Activated CD4-positive, alpha-beta memory T cell treated with anti-CD3 and anti-CD28 coated beads for 36 hours (primary cell): ENCODE measurements at regions not wholly inside any gene's neighbourhood (a gene's known extent, or its start where the extent isn't known, plus 50 kb on each side); places are given as distances from the start of the nearest gene placed in this dataset.
"Not testable (repeated sequence)": the region's sequence is repeated elsewhere in the genome, so short reads cannot be mapped to it uniquely, and the experiment has no call there.

Experiments used
- CTCF ChIA-PET: fragments of 350-600 bp; sonication (Branson Sonifier 250); formaldehyde crosslinking; loops from one replicate; lab custom pipeline; 2021; ENCODE audit warnings: antibody characterized with exemption, inconsistent platforms; lab: Charles Lee
- POLR2A ChIA-PET: fragments of 350-600 bp; sonication (Branson Sonifier 250); formaldehyde crosslinking; loops from one replicate; lab custom pipeline; 2021; ENCODE audit warnings: antibody characterized with exemption; lab: Charles Lee
- DNase-seq: peaks from one replicate; pipeline ENCODE4 v3.0.0-alpha.2; 2020
- H3K27ac Mint-ChIP-seq: one replicate; pipeline ENCODE4 v1.8.0; 2021; ENCODE audit warnings: mixed read lengths
- H3K27me3 Mint-ChIP-seq: one replicate; pipeline ENCODE4 v1.8.0; 2021; ENCODE audit warnings: mixed read lengths
- H3K36me3 Mint-ChIP-seq: one replicate; pipeline ENCODE4 v1.8.0; 2021; ENCODE audit warnings: mixed read lengths
- H3K4me1 Mint-ChIP-seq: one replicate; pipeline ENCODE4 v1.8.0; 2021; ENCODE audit warnings: low read depth, mixed read lengths
- H3K4me3 Mint-ChIP-seq: one replicate; pipeline ENCODE4 v1.8.0; 2021; ENCODE audit warnings: mild to moderate bottlenecking, mixed read lengths
- H3K9me3 Mint-ChIP-seq: one replicate; pipeline ENCODE4 v1.8.0; 2021; ENCODE audit warnings: mixed read lengths
- intact Hi-C: fragments of 100-400 bp; cut with micrococcal nuclease; formaldehyde crosslinking; loops from one replicate; pipeline ENCODE4 v1.15.1; 2023

DNA sequence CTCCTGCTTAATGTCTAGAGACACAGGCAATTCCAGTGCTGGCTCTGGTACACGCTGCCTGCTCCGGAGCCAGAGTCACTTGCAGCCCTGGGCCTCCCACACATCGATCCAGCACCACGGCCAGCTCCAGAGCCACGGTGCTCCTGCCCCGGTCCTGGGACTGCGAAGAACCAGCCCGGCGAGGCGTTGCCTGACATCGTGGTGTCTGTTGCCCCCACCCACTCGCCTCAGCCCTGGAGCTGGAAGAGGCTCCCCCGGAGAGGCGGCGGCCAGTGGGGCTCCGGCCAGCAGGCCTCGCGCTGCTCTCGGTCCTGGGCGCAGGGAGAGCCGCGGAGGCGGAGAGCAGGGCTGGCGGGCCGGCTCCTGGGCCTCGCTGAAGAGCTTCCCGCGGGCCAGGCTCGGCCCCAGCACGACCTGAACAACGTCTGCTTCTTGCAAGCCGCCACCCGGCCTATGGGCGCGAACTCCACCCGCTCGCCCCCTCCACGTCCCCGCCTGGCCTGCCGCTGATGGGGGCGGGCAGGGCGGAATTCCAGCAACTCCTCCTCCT lies 364.8 kb downstream of the CEP170 start:
- Mint-ChIP-seq H3K4me3 (no peak overlapping the region), H3K36me3 (no peaks in the 10 kb centered on the region), H3K4me1 (no peaks in the 10 kb centered on the region), H3K27ac (no peak overlapping the region), H3K9me3 (no peaks in the 10 kb centered on the region), H3K27me3 (peaks cover 9% of the 10 kb centered on the region)
- peak; percentile 11 for DNase-seq
- intact Hi-C loops: no loop called here
- POLR2A ChIA-PET: no interaction called here
- CTCF ChIA-PET: no interaction called here

DNA sequence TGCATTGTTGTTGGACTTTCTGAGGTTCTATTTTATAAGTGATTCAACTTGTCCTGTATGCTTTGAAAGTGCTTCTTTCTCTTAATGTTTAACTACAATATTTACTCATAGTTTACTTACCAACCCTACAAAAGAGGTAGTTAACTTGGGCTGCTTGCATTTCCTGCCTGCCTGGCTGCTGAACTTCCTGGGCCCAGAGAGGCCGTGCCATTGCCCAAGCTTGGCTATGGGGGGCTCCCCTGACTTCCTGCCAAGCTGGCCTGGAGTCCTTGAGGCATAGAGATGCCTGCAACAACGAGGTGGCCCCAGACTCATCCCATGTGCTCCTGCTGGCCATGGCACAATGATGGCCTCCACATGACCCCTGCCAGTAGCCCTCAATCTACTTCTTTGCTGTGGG lies 361.6 kb upstream of the PLD5 start:
- no peaks in the 10 kb centered on the region for H3K4me1 Mint-ChIP-seq
- no peak for DNase-seq
- H3K27ac Mint-ChIP-seq: no peak overlapping the region
- H3K9me3 Mint-ChIP-seq: no peaks in the 10 kb centered on the region
- no peaks in the 10 kb centered on the region for H3K36me3 Mint-ChIP-seq
- H3K4me3 Mint-ChIP-seq: no peak overlapping the region
- ChIA-PET CTCF (no interaction called here), POLR2A (no interaction called here)
- peaks cover 8% of the 10 kb centered on the region for H3K27me3 Mint-ChIP-seq
- intact Hi-C loops: no loop called here

DNA sequence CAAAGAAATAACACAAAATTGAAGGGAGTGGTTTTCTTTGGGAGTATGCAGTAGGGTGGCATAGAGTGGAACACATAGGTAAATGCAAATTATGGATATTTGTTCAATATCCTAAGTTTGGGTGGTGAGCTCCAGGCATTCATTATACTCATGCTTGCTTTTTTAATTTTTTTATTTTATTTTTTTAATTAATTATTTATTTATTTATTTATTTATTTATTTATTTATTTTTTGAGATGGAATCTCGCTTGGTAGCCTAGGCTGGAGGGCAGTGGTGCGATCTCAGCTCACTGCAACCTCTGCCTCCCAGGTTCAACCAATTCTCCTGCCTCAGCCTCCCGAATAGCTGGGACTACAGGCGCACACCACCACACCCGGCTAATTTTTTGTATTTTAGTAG lies 355.5 kb upstream of the PLD5 start:
- H3K36me3 Mint-ChIP-seq, H3K4me3 Mint-ChIP-seq, H3K27ac Mint-ChIP-seq, H3K9me3 Mint-ChIP-seq, H3K4me1 Mint-ChIP-seq, intact Hi-C loops, POLR2A ChIA-PET, CTCF ChIA-PET, H3K27me3 Mint-ChIP-seq, DNase-seq: not testable (repeated sequence)

DNA sequence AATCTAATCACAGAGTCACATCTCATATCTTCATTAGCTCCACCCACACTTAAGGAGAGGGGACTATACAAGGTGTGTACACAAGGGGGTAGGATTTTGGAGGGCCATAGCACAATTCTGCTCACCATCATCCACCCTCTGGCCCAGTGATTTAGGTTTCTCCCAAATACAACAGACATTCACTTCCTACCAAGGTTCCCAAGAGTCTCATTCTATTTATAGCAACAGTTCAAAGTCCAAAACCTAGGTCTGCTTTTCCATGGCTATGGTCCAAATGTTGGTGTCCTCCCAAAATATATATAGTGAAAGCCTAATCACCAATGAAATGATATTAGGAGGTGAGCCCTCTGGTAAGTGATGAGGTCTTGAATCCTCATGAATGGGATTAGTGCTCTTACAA lies 353.2 kb upstream of the PLD5 start:
- H3K27ac Mint-ChIP-seq: no peak overlapping the region
- CTCF ChIA-PET: no interaction called here
- H3K4me1 Mint-ChIP-seq: no peaks in the 10 kb centered on the region
- H3K27me3 Mint-ChIP-seq: peaks cover 2% of the 10 kb centered on the region
- H3K4me3 Mint-ChIP-seq: no peak overlapping the region
- intact Hi-C loops: no loop called here
- no peaks in the 10 kb centered on the region for H3K36me3 Mint-ChIP-seq
- H3K9me3 Mint-ChIP-seq: no peaks in the 10 kb centered on the region
- DNase-seq: no peak
- POLR2A ChIA-PET: no interaction called here

DNA sequence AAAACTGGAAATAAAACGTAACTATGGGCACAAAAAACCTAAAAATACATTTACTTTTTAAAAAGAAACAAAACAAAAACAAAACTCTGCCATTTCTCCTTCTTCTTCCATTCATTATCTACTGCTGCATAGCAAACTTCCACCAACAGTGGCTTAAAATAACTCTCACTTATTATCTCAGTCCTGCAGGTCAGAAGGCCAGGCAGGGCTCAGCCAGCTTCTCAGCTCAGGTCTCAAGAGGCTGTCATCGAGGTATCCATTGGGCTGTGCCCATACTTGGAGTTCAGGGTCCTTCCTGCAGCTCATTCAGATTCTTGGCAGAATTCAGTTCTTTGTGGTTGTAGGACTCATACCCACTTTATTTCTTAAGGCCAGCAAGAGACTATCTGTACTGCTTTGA lies 352.7 kb upstream of the PLD5 start:
- DNase-seq: no peak
- peaks cover 2% of the 10 kb centered on the region for H3K27me3 Mint-ChIP-seq
- intact Hi-C loops: no loop called here
- H3K4me1 Mint-ChIP-seq: no peaks in the 10 kb centered on the region
- no peak overlapping the region for H3K27ac Mint-ChIP-seq
- POLR2A ChIA-PET: no interaction called here
- no peaks in the 10 kb centered on the region for H3K36me3 Mint-ChIP-seq
- CTCF ChIA-PET: no interaction called here
- H3K4me3 Mint-ChIP-seq: no peak overlapping the region
- no peaks in the 10 kb centered on the region for H3K9me3 Mint-ChIP-seq

DNA sequence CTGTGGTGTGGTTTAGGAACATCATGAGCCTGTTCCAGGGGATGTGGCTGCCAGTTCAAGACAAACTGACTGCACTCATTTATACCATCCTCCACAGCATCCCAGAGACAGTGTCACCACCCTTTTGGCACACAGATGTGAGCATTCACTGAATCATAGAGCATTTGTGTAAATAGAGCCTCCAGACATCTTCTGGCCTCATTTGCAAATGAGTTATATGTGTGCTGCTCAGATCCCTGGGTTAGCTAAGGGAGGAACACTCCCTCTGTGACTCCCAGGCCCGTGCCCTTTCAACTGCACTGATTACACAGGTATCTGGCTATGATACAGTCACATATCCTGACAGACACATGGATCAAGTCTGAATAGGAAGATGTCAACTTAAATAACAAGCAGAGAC lies 351.5 kb upstream of the PLD5 start:
- H3K9me3 Mint-ChIP-seq: no peaks in the 10 kb centered on the region
- no peaks in the 10 kb centered on the region for H3K36me3 Mint-ChIP-seq
- no peak overlapping the region for H3K4me3 Mint-ChIP-seq
- POLR2A ChIA-PET: no interaction called here
- DNase-seq: no peak
- peaks cover 2% of the 10 kb centered on the region for H3K27me3 Mint-ChIP-seq
- H3K4me1 Mint-ChIP-seq: no peaks in the 10 kb centered on the region
- intact Hi-C loops: no loop called here
- H3K27ac Mint-ChIP-seq: no peak overlapping the region
- CTCF ChIA-PET: no interaction called here

DNA sequence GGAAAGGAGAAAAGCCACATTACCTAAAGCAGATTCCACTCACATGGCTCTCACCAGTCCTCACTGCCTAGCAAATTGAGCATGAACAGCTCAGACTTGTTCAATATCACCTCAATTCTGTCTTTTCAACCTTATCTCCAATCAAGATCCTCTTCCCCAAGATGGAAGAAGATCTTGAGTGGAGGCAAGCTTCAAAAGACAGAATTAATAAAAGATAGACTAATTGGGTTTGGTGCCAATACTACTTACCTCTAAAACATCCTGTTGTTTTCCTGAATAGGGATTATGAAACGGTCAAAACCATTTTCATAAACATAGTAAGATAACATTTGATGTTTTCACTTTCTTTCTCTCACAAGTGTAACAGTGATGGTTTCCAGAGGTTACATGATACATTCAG lies 349.2 kb upstream of the PLD5 start:
- CTCF ChIA-PET: no interaction called here
- DNase-seq: no peak
- Mint-ChIP-seq H3K4me3 (no peak overlapping the region), H3K27me3 (peaks cover 2% of the 10 kb centered on the region), H3K9me3 (no peaks in the 10 kb centered on the region), H3K4me1 (no peaks in the 10 kb centered on the region), H3K27ac (no peak overlapping the region), H3K36me3 (no peaks in the 10 kb centered on the region)
- intact Hi-C loops: no loop called here
- POLR2A ChIA-PET: no interaction called here

DNA sequence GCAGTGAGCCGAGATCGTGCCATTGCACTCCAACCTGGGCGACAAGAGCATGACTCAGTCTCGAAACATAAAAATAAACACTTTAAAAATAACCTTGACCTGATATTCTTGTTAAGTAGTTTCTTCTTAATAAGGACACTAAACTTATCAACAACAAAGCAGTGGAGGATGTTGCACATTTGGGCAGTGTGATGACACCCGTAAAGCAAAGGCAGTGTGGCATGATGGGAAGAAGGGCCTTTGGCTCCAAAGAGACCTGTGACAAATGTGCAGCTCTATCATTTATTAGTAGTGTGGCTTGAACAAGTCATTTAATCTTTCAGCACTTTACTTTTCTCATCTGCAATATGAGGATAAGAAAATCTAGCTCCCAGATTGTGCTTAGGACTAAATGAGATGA lies 348.0 kb upstream of the PLD5 start:
- no peaks in the 10 kb centered on the region for H3K4me1 Mint-ChIP-seq
- H3K27me3 Mint-ChIP-seq: peaks cover 2% of the 10 kb centered on the region
- no peak overlapping the region for H3K4me3 Mint-ChIP-seq
- no peaks in the 10 kb centered on the region for H3K36me3 Mint-ChIP-seq
- intact Hi-C loops: no loop called here
- CTCF ChIA-PET: no interaction called here
- no peak overlapping the region for H3K27ac Mint-ChIP-seq
- POLR2A ChIA-PET: no interaction called here
- H3K9me3 Mint-ChIP-seq: no peaks in the 10 kb centered on the region
- DNase-seq: no peak

DNA sequence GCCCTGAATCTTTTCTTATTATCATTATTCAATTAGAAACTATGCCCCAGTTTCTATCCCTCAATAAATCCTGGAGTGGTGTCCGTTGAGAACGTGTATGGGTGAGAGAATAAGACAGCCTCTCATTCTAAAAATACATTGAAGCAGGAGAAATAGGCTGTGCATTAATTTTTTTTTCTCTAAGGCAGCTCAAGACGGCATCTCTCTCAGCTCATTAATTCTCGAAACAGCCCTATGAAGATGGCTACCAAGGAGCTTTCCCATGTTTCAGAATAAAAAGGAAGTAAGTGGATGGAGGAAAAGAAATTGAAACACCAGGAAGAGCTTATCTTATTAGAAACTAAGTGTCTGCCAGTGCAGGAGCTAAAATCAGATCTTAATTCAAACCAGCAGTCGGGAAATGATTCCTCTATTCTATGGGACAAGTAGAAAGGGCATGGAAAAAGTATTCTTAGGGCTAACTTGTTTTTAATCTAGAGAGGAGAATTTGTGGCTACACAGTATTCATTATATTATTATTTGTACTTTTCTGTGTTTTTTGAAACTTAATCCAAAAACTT lies 347.1 kb upstream of the PLD5 start:
- H3K4me1 Mint-ChIP-seq: no peaks in the 10 kb centered on the region
- ChIA-PET POLR2A (no interaction called here), CTCF (no interaction called here)

DNA sequence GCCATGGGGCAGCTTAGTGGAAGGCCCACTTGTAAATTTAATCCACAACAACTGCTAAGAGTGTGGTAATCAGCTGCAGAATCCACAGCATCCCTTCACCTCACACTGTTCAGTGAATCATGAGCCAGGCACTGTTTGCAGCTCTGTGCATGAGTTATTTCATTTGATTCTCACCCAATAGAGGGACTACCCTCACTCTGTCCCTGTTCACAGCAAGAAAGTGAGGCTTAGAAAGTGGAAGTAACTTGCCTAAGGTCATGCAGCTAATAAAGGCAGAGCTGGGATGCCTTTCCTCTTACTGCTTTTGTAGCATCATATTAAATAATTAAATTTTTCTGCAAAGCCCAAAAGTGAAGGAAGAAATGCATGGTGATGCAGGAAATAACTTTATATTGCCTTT lies 346.5 kb upstream of the PLD5 start:
- Mint-ChIP-seq H3K27ac (no peak overlapping the region), H3K4me3 (no peak overlapping the region), H3K4me1 (no peaks in the 10 kb centered on the region), H3K9me3 (no peaks in the 10 kb centered on the region), H3K27me3 (peaks cover 2% of the 10 kb centered on the region), H3K36me3 (no peaks in the 10 kb centered on the region)
- DNase-seq: no peak
- intact Hi-C loops: no loop called here
- CTCF ChIA-PET: no interaction called here
- POLR2A ChIA-PET: no interaction called here

More for the DNA sequence above, 347.1 kb upstream of the PLD5 start:
- no peaks in the 10 kb centered on the region for H3K36me3 Mint-ChIP-seq
- peaks cover 2% of the 10 kb centered on the region for H3K27me3 Mint-ChIP-seq
- H3K4me3 Mint-ChIP-seq: no peak overlapping the region
- H3K27ac Mint-ChIP-seq: no peak overlapping the region
- intact Hi-C loops: no loop called here
- no peaks in the 10 kb centered on the region for H3K9me3 Mint-ChIP-seq
- no peak for DNase-seq

DNA sequence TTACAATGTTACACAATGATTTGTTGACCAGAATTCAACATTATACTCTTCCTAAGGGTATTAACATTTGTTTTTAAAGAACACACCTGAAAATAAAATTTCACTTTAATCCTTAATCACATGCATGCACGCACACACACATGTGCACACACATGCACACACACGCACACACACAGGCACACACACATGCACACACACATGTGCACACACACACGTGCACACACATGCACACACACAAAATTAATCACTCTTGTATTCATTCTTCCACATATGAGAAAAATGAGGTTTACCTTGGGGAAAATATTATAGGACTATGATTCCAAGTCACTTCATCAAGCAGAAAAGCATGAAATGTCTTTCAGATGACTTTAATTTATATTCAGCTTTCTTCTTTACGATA lies 331.8 kb upstream of the PLD5 start:
- no peak overlapping the region for H3K27ac Mint-ChIP-seq
- no peaks in the 10 kb centered on the region for H3K4me1 Mint-ChIP-seq
- H3K4me3 Mint-ChIP-seq: no peak overlapping the region
- POLR2A ChIA-PET: no interaction called here
- intact Hi-C loops: no loop called here
- no peaks in the 10 kb centered on the region for H3K27me3 Mint-ChIP-seq
- no peak for DNase-seq
- no peaks in the 10 kb centered on the region for H3K36me3 Mint-ChIP-seq
- CTCF ChIA-PET: no interaction called here
- peaks cover 2% of the 10 kb centered on the region for H3K9me3 Mint-ChIP-seq

DNA sequence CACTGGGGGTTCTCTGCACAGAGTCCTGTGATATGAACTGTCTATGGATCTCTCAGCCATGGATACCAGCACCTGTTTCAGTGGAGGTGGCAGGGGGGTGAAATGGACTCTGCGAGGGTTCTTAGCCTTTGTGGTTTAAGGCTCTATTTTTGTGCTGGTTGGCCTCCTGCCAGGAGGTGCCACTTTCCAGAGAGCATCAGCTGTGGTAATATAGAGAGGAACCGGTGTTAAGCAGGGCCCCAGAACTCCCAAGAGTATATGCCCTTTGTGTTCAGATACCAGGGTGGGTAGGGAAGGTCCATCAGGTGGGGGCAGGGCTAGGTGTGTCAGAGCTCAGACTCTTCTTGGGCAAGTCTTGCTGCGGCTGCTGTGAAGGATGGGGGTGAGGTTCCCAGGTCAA lies 330.0 kb upstream of the PLD5 start:
- Mint-ChIP-seq H3K36me3 (no peaks in the 10 kb centered on the region), H3K4me1 (no peaks in the 10 kb centered on the region), H3K9me3 (peaks cover 17% of the 10 kb centered on the region), H3K27ac (no peak overlapping the region), H3K27me3 (no peaks in the 10 kb centered on the region), H3K4me3 (no peak overlapping the region)
- CTCF ChIA-PET: no interaction called here
- POLR2A ChIA-PET: no interaction called here
- intact Hi-C loops: no loop called here
- no peak for DNase-seq

DNA sequence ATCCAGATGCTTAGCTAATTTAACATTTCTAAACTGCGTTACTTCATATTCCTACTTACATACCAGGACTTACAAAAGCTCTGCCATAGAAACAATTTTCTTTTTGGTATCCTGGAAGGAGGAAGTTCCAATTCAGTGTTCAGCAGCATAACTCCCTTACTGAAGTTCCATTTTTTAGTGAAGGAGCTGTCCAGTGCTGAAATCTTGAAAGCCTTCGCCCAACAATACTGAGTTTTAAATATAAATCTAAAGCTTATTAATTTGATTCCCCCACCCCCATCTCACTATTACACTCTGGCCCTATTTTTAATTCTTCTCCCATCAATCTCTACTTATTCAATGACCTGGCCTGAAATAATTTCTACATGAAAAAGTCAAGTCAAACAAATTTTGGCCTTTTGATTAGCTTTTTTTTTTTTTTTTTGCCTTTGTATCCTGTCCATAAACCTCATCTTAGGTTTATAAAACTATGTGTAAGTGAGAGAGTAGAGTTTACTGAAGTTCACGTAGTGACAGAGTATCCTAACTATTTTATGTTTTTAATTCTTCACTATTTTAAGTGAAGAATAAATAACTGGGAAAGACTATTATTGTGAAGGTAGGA lies 323.0 kb upstream of the PLD5 start:
- ChIA-PET POLR2A (no interaction called here), CTCF (no interaction called here)
- Mint-ChIP-seq H3K36me3 (no peaks in the 10 kb centered on the region), H3K27ac (no peak overlapping the region), H3K9me3 (peaks cover 24% of the 10 kb centered on the region), H3K27me3 (no peaks in the 10 kb centered on the region), H3K4me3 (no peak overlapping the region), H3K4me1 (no peaks in the 10 kb centered on the region)
- no peak for DNase-seq
- intact Hi-C loops: no loop called here
